MCF 10A (cell line): ENCODE measurements at regions not wholly inside any gene's neighbourhood (a gene's known extent, or its start where the extent isn't known, plus 50 kb on each side); places are given as distances from the start of the nearest gene placed in this dataset.
A peak's percentile ranks its signal among the peaks of the same experiment; 100 is the strongest.

ENCODE experiments used
- BruUV-seq: library from RNA; stranded (reverse); fragments of 400-500 nt; replicated peaks from 2 replicates; lab custom pipeline; 2021; lab: Mats Ljungman, UMichigan
- CTCF ChIA-PET: fragments of 300-600 bp; sonication (Branson Sonifier 250); formaldehyde crosslinking; extraction: SDS; loops from one replicate; lab custom pipeline; 2021; ENCODE audit warnings: antibody characterized with exemption, inconsistent platforms; lab: Yijun Ruan, JAX
- POLR2A ChIA-PET: fragments of 300-600, 350-650 bp; sonication (Branson Sonifier 250); formaldehyde crosslinking; extraction: SDS; loops from one replicate; lab custom pipeline; 2020; ENCODE audit warnings: antibody characterized with exemption, inconsistent platforms; lab: Yijun Ruan, JAX
- DNase-seq: peaks from one replicate; pipeline ENCODE4 v3.0.0-alpha.2; 2018; ENCODE audit not compliant: unreplicated experiment
- H3K27ac Mint-ChIP-seq: one replicate; pipeline ENCODE4 v1.8.0; 2022; ENCODE audit warnings: mild to moderate bottlenecking, low read depth, mixed read lengths; ENCODE audit not compliant: unreplicated experiment
- H3K27me3 Mint-ChIP-seq: one replicate; pipeline ENCODE4 v1.8.0; 2022; ENCODE audit warnings: mixed read lengths; ENCODE audit not compliant: insufficient read depth, unreplicated experiment
- H3K36me3 Mint-ChIP-seq: one replicate; pipeline ENCODE4 v1.8.0; 2022; ENCODE audit warnings: mild to moderate bottlenecking, moderate library complexity, mixed read lengths; ENCODE audit not compliant: insufficient read depth, unreplicated experiment
- H3K4me1 Mint-ChIP-seq: one replicate; pipeline ENCODE4 v1.8.0; 2022; ENCODE audit warnings: mixed read lengths; ENCODE audit not compliant: insufficient read depth, unreplicated experiment
- H3K4me3 Mint-ChIP-seq: one replicate; pipeline ENCODE4 v1.8.0; 2022; ENCODE audit warnings: mild to moderate bottlenecking, moderate library complexity, mixed read lengths; ENCODE audit not compliant: unreplicated experiment
- H3K9me3 Mint-ChIP-seq: one replicate; pipeline ENCODE4 v1.8.0; 2022; ENCODE audit warnings: mixed read lengths; ENCODE audit not compliant: unreplicated experiment
- intact Hi-C: fragments of 100-400 bp; cut with micrococcal nuclease; formaldehyde crosslinking; loops from 2 replicates; pipeline ENCODE4 v1.14.1; 2022
- TF ChIP-seq, protein P1 (sequence below): fragments of 200-600 bp; IDR thresholded peaks from one replicate; pipeline ENCODE4 v1.8.0; 2022; ENCODE audit warnings: antibody characterized with exemption, mild to moderate bottlenecking; ENCODE audit not compliant: unreplicated experiment

- no peak overlapping the region for H3K27ac Mint-ChIP-seq
- peaks cover 7% of the 10 kb centered on the region for H3K36me3 Mint-ChIP-seq
- H3K27me3 Mint-ChIP-seq: peaks cover 10% of the 10 kb centered on the region
- intact Hi-C loops: no loop called here
- H3K4me3 Mint-ChIP-seq: no peak overlapping the region
- peaks cover 15% of the 10 kb centered on the region for H3K4me1 Mint-ChIP-seq
- ChIA-PET CTCF (interaction anchor here (0.5 to 1.2 kb wide), 6 partner anchors 9 to 202 kb away, joined by 3 to 7 read pairs (median 3); no protein-coding TSS in a partner anchor), POLR2A (no interaction called here)
- H3K9me3 Mint-ChIP-seq: peaks cover 5% of the 10 kb centered on the region
- DNase-seq: no peak
- no TSS peak for BruUV-seq
- TF ChIP-seq, protein P1, sequence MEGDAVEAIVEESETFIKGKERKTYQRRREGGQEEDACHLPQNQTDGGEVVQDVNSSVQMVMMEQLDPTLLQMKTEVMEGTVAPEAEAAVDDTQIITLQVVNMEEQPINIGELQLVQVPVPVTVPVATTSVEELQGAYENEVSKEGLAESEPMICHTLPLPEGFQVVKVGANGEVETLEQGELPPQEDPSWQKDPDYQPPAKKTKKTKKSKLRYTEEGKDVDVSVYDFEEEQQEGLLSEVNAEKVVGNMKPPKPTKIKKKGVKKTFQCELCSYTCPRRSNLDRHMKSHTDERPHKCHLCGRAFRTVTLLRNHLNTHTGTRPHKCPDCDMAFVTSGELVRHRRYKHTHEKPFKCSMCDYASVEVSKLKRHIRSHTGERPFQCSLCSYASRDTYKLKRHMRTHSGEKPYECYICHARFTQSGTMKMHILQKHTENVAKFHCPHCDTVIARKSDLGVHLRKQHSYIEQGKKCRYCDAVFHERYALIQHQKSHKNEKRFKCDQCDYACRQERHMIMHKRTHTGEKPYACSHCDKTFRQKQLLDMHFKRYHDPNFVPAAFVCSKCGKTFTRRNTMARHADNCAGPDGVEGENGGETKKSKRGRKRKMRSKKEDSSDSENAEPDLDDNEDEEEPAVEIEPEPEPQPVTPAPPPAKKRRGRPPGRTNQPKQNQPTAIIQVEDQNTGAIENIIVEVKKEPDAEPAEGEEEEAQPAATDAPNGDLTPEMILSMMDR: peak; percentile 30
Observed at GRCh38 chr11:13834463-13834862, 128.1 kb upstream of the SPON1 start.

GRCh38 chr11:13836666-13837065 lies 125.9 kb upstream of the SPON1 start:
- TF ChIP-seq, protein P1: no peak
- ChIA-PET CTCF (no interaction called here), POLR2A (no interaction called here)
- Mint-ChIP-seq H3K4me1 (peaks cover 15% of the 10 kb centered on the region), H3K9me3 (peaks cover 5% of the 10 kb centered on the region), H3K4me3 (no peak overlapping the region), H3K36me3 (peaks cover 7% of the 10 kb centered on the region), H3K27ac (no peak overlapping the region), H3K27me3 (peaks cover 10% of the 10 kb centered on the region)
- no peak for DNase-seq
- BruUV-seq: no TSS peak
- intact Hi-C loops: no loop called here

DNA sequence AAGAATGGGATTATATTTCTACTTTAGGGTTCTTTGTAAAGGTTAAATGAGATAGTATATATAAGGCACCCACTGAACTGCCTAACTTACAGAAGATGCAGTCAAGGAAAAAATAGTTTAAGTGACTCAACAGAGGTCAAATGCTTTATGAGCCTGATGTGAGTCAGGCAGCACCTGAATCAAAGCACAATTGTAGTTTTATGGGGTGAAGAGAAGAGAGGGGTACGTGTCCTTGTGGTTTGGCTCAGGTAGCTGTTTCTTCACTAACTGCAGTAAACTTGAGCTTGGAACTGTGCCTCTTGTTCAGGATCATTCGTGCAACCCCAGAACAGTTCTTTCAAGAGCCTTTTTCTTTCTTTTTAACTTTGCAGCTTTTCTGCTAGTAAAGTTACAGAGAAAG lies 125.2 kb upstream of the SPON1 start:
- Mint-ChIP-seq H3K4me3 (no peak overlapping the region), H3K36me3 (peaks cover 7% of the 10 kb centered on the region), H3K9me3 (peaks cover 5% of the 10 kb centered on the region), H3K4me1 (peaks cover 15% of the 10 kb centered on the region), H3K27me3 (peaks cover 15% of the 10 kb centered on the region), H3K27ac (no peak overlapping the region)
- intact Hi-C loops: no loop called here
- no TSS peak for BruUV-seq
- TF ChIP-seq, protein P1: no peak
- DNase-seq: peak; percentile 81
- ChIA-PET CTCF (interaction anchor here (0.6 kb wide), 1 partner anchor 130 kb away, joined by 4 read pairs; no protein-coding TSS in a partner anchor), POLR2A (interaction anchor here (1.3 kb wide), 1 partner anchor 11 kb away, joined by 4 read pairs; no protein-coding TSS in a partner anchor)

DNA sequence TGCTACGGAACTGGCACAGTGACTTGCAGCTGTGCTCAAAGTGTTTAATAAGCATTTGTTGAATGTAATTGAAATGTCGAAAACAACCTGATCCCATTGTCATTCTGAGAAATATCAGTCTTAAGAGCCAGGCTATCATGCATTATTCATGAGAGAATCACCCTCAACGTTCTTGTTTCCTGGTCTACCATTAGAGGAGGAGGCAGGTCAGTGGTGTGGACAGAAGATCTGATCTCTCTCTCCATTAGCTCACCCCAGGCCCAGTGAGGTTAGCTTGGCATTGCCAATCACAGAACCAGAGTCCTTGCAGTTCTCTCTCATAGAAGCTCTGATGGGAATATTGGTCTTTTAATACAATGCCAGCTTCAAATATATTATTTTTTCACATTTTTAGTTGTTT lies 121.1 kb upstream of the SPON1 start:
- TF ChIP-seq, protein P1: no peak
- H3K9me3 Mint-ChIP-seq: no peaks in the 10 kb centered on the region
- H3K27me3 Mint-ChIP-seq: peaks cover 40% of the 10 kb centered on the region
- H3K36me3 Mint-ChIP-seq: no peaks in the 10 kb centered on the region
- intact Hi-C loops: no loop called here
- DNase-seq: no peak
- CTCF ChIA-PET: interaction anchor here (0.6 to 0.7 kb wide), 2 partner anchors 17 to 167 kb away, joined by 3 read pairs; no protein-coding TSS in a partner anchor
- no TSS peak for BruUV-seq
- H3K4me1 Mint-ChIP-seq: peaks cover 15% of the 10 kb centered on the region
- no peak overlapping the region for H3K27ac Mint-ChIP-seq
- no peak overlapping the region for H3K4me3 Mint-ChIP-seq
- POLR2A ChIA-PET: interaction anchor here (0.9 kb wide), 1 partner anchor 12 kb away, joined by 3 read pairs; no protein-coding TSS in a partner anchor
